ENCODE measurements at regions not wholly inside any gene's neighbourhood (a gene's known extent, or its start where the extent isn't known, plus 50 kb on each side); places are given as distances from the start of the nearest gene placed in this dataset.

DNA sequence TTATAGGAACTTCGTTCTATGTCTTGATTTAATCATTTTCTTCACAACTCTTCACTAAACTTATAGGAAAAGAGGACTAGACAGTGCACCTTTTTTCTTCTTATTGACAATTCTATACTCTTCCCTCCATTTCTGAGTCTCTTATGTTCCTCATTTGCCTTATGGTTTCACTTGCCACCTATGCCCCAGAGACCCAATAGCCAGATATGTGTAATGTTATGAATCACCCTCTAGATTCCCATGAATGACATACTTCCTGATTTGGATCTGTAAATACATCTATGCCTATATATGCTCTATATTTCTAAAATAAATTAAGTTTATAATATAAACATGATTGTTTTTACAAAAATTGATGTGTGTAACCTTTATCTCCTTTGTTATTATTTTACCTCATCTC, 514.1 kb upstream of the MEF2C start:
- no peaks in the 10 kb centered on the region for H3K9me3 Mint-ChIP-seq
- no peak overlapping the region for H3K4me3 Mint-ChIP-seq
- ChIA-PET CTCF (no interaction called here), POLR2A (no interaction called here)
- no peaks in the 10 kb centered on the region for H3K27me3 Mint-ChIP-seq
- H3K36me3 Mint-ChIP-seq (ENCODE audit: low read depth) = no peaks in the 10 kb centered on the region
- peaks cover 15% of the 10 kb centered on the region for H3K4me1 Mint-ChIP-seq
- no peak for DNase-seq
- no peak overlapping the region for H3K27ac Mint-ChIP-seq

DNA sequence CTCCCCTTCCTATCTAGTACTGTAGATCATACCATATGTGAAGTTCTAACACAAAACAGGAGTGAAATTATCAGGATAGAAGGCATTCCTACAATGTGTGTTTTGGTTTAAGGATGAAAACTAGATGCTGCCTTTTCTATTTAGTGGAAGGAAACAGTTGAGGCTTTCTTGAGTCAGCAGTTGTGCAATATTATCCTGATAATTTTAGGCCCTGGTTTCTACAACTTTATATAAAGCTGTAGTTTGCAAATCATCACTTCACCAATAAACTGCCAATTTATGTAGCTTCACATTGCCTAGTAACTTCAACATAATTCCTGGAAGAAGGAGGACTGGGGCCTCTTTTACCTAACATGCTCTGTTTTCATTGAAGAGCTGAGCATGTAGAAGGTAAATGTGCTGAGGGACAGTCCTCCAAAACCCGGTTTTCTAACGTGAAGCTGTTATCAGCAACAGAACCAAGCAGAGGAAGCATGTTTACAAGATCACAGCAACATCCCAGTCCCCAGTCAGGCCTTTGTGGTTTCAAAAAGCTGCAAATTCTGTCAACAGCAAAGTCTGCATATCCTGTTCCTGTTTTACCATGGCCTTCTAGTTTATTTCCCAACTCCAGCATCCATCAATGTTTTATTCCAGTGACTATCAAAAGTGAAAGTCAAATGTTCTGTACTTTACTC, 513.4 kb upstream of the MEF2C start:
- POLR2A ChIA-PET = no interaction called here
- Mint-ChIP-seq H3K9me3 (no peaks in the 10 kb centered on the region), H3K27ac (no peak overlapping the region), H3K4me3 (no peak overlapping the region), H3K4me1 (peaks cover 15% of the 10 kb centered on the region), H3K36me3 (ENCODE audit: low read depth) (no peaks in the 10 kb centered on the region), H3K27me3 (no peaks in the 10 kb centered on the region)
- DNase-seq = no peak
- CTCF ChIA-PET = no interaction called here

DNA sequence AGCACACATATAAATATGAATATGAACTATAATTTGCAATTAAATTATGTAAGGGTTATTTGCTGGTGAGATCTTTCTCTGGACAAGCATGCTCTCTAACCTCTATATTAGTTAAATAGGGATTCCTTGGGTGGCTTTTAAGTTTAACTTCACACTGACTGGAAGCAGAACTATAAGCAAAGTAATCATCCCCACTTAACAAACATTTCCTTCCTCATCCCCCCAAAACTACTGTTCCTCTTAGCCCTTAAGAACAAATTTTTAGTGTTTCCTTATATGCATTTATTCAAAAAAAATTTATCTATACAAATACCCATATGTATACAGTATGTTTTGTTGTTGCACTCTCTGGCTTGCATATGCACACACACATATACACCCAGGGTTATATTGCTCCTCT, 512.1 kb upstream of the MEF2C start:
- ChIA-PET CTCF (no interaction called here), POLR2A (no interaction called here)
- Mint-ChIP-seq H3K9me3 (no peaks in the 10 kb centered on the region), H3K27me3 (no peaks in the 10 kb centered on the region), H3K4me3 (no peak overlapping the region), H3K36me3 (ENCODE audit: low read depth) (no peaks in the 10 kb centered on the region), H3K27ac (no peak overlapping the region), H3K4me1 (peaks cover 15% of the 10 kb centered on the region)
- no peak for DNase-seq

DNA sequence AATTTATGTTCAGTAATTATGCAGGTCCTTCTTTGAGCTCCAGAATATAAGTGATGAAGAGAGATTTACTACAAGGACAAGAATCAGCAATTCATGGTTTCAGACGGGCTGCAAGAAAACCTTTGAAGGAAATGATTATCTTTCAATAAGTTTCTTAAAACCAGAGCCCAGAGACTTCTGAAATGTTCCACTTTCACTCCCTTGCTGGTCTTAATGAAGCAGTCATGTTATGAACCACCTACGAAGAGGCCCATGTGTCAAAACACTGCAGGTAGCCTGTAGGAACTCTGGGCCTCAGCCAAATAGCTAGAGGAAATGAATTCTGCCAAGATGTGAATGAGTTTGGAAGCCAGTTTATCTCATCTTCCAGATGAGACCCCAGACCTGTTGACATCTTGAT, 505.9 kb upstream of the MEF2C start:
- Mint-ChIP-seq H3K36me3 (ENCODE audit: low read depth) (no peaks in the 10 kb centered on the region), H3K4me3 (no peak overlapping the region), H3K4me1 (no peaks in the 10 kb centered on the region), H3K27me3 (no peaks in the 10 kb centered on the region), H3K9me3 (no peaks in the 10 kb centered on the region), H3K27ac (no peak overlapping the region)
- DNase-seq = no peak
- ChIA-PET CTCF (no interaction called here), POLR2A (no interaction called here)

DNA sequence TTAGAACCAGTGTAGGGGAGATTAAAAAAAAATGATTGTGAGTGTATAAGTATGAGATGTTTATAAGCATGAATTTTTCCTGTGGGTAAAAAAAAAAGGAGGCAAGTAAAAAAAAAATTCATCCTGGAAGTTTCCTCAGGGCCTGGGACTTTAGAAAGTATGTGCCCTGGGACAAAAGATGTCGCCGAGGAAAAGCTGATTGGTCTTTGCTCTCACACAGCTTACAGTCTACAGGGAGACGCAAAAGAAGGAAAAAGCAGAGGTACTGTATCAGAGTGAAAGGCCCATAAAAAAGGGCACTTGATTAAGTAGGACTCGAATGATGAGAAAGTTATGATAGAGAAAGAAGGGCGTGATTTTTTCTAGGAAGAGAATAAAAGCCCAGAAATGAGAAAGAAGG, 501.4 kb upstream of the MEF2C start:
- no peak overlapping the region for H3K4me3 Mint-ChIP-seq
- H3K27me3 Mint-ChIP-seq = no peaks in the 10 kb centered on the region
- H3K27ac Mint-ChIP-seq = no peak overlapping the region
- no peaks in the 10 kb centered on the region for H3K9me3 Mint-ChIP-seq
- POLR2A ChIA-PET = no interaction called here
- no peaks in the 10 kb centered on the region for H3K36me3 Mint-ChIP-seq (ENCODE audit: low read depth)
- CTCF ChIA-PET = no interaction called here
- no peaks in the 10 kb centered on the region for H3K4me1 Mint-ChIP-seq
- no peak for DNase-seq

DNA sequence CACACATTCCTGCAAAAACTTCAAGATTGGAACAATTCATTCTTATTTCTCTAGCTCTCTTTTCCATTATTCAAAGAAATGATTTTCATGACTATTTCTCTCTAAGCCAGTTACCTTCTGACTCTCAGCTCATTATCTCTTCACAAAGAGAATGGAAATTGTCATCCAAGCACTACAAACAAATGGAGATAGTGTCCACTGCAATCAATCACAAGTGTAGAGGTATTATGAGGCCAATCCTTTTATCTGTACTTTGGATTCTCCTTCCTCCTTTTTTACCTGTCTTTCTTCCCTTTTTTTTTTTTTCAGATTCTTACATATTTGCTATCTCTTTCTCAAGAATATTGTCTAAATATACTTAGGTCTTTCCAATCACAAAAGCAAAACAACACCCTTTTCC, 497.7 kb upstream of the MEF2C start:
- Mint-ChIP-seq H3K27me3 (no peaks in the 10 kb centered on the region), H3K36me3 (ENCODE audit: low read depth) (no peaks in the 10 kb centered on the region), H3K27ac (no peak overlapping the region), H3K4me1 (no peaks in the 10 kb centered on the region), H3K9me3 (no peaks in the 10 kb centered on the region), H3K4me3 (no peak overlapping the region)
- POLR2A ChIA-PET = no interaction called here
- no peak for DNase-seq
- CTCF ChIA-PET = no interaction called here

DNA sequence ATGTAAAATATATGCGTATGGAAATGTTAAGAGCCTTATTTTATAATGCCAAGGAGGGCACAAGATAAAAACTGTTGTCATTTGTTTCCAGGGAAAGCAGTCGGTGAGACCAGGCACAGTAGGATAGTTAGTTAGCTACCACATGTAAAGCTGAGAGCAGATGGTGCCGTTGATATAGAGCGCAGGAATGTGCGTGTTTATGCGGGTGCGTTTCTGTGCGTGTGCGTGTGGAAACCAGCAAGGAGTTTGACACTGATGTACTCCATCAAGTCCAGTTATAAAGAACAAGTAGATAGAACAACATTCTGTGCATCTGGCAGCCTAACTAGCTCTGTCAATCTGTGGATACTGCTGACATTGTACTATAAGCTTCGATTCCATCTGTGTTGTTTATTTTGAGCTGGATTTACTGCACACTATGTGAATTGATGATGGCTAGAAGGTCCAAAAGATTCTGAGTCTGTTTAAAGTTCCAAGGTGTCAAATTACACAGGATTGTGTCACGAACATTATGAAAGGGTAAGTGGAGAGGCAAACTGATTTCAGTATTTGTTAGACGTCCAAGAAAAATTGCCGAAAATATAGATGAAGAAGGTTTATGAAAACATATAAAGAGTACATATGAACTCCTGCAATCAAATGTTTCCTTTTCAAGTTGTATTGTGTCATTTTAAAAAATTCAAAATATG, 494.9 kb upstream of the MEF2C start:
- no peaks in the 10 kb centered on the region for H3K4me1 Mint-ChIP-seq

DNA sequence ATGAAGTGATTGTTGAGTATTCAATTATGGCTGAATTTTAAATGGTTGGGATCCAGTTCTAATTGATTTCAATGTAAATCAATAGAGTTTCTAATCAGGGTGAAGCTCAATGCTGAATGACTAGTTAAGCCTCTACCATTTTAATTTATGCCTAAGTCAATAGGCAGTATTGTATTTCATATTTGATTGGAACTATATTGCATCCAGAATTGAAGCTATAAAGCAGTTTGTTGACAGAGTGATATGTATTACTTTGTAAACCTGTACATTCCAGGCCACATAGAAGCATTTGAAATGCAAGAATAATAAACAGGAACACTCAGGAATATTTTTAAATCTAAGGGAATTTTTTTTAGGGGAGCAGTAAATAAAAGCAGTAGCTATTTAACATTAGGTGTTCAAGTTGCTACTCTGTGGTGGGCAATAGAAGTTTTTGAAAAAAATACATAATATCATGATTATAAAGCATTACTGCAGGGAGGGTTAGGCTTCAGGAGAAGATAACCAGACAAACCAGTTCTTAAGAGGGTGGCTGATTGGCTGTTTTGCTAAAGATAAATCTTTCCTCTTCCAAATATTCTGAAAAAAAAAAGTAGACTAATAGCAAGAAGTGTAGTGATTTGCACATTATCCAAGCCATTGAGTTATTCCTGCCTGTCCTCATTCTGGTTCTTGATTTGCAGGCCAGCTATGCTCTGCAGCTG, 492.0 kb upstream of the MEF2C start:
- Mint-ChIP-seq H3K27ac (no peak overlapping the region), H3K27me3 (no peaks in the 10 kb centered on the region), H3K4me1 (no peaks in the 10 kb centered on the region), H3K4me3 (no peak overlapping the region), H3K36me3 (ENCODE audit: low read depth) (no peaks in the 10 kb centered on the region), H3K9me3 (no peaks in the 10 kb centered on the region)
- ChIA-PET CTCF (no interaction called here), POLR2A (no interaction called here)
- no peak for DNase-seq

More for the DNA sequence above, 494.9 kb upstream of the MEF2C start:
- ChIA-PET POLR2A (interaction anchor here (0.8 kb wide), 1 partner anchor 305 kb away, joined by 3 read pairs; no protein-coding TSS in a partner anchor), CTCF (no interaction called here)
- no peak for DNase-seq
- Mint-ChIP-seq H3K27me3 (no peaks in the 10 kb centered on the region), H3K36me3 (ENCODE audit: low read depth) (no peaks in the 10 kb centered on the region), H3K9me3 (no peaks in the 10 kb centered on the region), H3K27ac (no peak overlapping the region), H3K4me3 (no peak overlapping the region)

DNA sequence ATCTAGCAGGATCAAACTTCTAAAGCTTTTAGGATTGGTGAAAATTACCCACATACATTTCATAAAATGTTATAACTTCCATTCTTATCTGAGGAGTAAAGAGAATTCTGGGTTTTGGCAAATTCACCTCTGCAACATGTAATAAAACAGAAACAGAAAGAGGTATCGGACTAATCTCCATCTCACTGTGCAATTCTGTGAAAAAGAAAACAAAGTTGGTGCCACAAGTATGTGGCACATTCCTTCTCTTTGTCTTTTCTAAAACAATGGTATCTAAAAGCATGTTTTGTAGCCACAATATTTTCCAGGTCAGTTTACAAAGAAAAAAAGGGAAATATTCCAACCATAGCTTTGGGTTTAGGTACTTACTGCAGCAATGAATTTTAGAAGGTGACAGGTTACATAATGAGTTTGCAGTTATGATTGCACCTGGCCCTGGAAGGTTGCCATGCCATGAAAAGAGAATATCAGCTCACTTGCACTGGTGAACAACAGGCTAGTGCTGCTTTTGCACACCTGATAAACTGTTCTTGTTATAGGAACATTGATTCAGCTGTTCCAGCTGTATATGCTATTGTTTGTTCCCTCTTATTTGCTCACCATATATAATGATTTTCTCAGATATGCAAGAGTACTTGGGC, 491.3 kb upstream of the MEF2C start:
- DNase-seq = no peak
- H3K36me3 Mint-ChIP-seq (ENCODE audit: low read depth) = no peaks in the 10 kb centered on the region
- ChIA-PET CTCF (no interaction called here), POLR2A (no interaction called here)
- no peaks in the 10 kb centered on the region for H3K27me3 Mint-ChIP-seq
- H3K9me3 Mint-ChIP-seq = no peaks in the 10 kb centered on the region
- no peaks in the 10 kb centered on the region for H3K4me1 Mint-ChIP-seq
- no peak overlapping the region for H3K27ac Mint-ChIP-seq
- no peak overlapping the region for H3K4me3 Mint-ChIP-seq

DNA sequence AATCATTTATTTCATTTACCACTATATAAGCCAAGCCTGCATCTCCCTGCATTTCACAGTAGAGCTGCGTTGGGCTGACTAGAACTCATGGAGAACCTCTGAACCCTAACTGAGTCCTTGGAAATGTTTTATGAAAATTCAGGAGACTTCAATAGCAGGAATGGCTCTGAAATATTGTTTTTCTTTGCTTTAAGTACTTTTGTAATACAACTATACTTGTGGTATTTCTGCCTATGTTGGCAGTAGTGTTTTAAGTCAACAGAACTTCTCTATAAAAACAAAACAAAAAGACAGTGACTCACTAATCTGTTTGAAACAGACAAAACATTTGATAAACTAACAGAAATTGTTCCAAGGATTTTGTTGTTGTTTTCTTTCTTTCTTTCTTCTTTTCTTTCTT, 489.2 kb upstream of the MEF2C start:
- H3K36me3 Mint-ChIP-seq (ENCODE audit: low read depth) = no peaks in the 10 kb centered on the region
- no peaks in the 10 kb centered on the region for H3K4me1 Mint-ChIP-seq
- no peaks in the 10 kb centered on the region for H3K27me3 Mint-ChIP-seq
- no peak for DNase-seq
- H3K9me3 Mint-ChIP-seq = no peaks in the 10 kb centered on the region
- ChIA-PET CTCF (no interaction called here), POLR2A (no interaction called here)
- H3K27ac Mint-ChIP-seq = no peak overlapping the region
- no peak overlapping the region for H3K4me3 Mint-ChIP-seq

DNA sequence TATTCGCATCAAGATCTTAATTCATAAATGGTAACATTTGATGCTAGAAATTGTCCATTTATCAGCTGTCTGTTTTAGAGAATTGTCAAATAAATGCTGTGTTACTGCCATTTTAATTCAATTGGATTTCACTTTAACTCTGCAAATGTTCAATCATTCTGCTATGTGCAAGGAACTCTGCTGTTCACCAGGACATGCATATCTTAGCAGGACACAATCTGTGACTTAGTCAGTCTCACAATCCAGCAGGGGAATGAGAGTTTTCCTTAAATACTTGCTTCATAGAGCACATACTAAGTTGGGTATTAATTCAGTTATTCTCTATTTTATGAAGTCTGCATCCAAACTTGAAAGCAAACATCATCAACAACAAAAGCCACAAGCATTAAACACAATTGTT, 488.7 kb upstream of the MEF2C start:
- no peaks in the 10 kb centered on the region for H3K36me3 Mint-ChIP-seq (ENCODE audit: low read depth)
- ChIA-PET POLR2A (no interaction called here), CTCF (no interaction called here)
- H3K4me3 Mint-ChIP-seq = no peak overlapping the region
- DNase-seq = no peak
- H3K4me1 Mint-ChIP-seq = no peaks in the 10 kb centered on the region
- H3K27me3 Mint-ChIP-seq = no peaks in the 10 kb centered on the region
- H3K9me3 Mint-ChIP-seq = no peaks in the 10 kb centered on the region
- H3K27ac Mint-ChIP-seq = no peak overlapping the region

DNA sequence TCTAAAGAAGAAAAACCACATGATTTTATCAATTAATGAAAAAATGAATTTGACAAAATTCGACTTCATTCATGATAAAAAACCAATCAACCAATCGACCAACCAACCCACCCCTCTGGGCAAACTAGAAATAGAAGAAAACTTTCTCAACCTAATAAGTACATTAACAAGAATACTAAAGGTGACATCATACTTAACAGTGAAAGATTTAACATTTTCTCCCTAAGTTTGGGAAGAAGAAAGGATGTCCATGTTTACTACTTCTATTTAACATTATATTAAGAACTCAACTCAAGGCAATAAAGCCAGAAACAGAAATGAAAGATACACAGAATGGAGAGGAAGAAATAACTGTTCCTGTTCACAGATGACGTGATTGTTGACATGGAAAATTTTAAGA, 476.1 kb upstream of the MEF2C start:
- Mint-ChIP-seq H3K36me3 (ENCODE audit: low read depth) (no peaks in the 10 kb centered on the region), H3K27me3 (no peaks in the 10 kb centered on the region), H3K9me3 (no peaks in the 10 kb centered on the region), H3K4me1 (no peaks in the 10 kb centered on the region), H3K4me3 (no peak overlapping the region), H3K27ac (no peak overlapping the region)
- POLR2A ChIA-PET = no interaction called here
- CTCF ChIA-PET = no interaction called here
- DNase-seq = no peak

DNA sequence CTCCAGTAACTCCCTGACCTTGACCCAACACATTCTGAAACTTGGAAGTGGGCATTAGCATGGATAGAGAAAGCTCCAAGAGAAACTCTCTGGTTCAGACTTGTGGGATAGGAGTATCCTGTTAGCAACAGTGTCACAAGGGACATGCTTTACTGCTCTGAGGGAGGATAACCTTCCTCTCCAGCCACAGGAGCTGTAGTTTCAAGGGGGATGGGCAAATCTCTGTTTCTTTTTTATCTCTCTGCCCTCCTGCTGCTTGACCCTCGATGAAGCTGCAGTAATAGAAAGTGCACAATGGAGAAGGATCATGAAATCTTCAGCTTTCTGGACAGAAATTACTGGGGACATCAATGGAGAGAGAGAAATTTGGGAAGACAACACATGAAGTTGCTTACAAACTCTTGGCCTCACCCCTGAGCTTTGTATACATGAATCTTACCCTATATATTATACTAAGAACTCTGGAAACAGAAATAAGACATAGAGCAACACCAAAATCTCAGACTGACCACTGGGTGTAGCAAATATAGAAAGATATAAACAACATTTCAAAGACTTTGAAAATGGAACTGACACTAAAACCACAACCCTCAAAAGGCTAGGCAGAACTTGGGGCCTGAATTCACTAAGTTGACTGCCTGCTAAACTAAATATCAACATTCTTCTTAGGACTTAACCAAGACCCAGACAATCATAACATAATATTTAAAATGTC, 471.0 kb upstream of the MEF2C start:
- H3K4me1 Mint-ChIP-seq = no peaks in the 10 kb centered on the region
- no peak overlapping the region for H3K4me3 Mint-ChIP-seq
- CTCF ChIA-PET = no interaction called here
- no peaks in the 10 kb centered on the region for H3K36me3 Mint-ChIP-seq (ENCODE audit: low read depth)
- no peak overlapping the region for H3K27ac Mint-ChIP-seq
- no peaks in the 10 kb centered on the region for H3K27me3 Mint-ChIP-seq
- no peak for DNase-seq
- H3K9me3 Mint-ChIP-seq = no peaks in the 10 kb centered on the region
- POLR2A ChIA-PET = no interaction called here
